ENCODE measurements at regions not wholly inside any gene's neighbourhood (a gene's known extent, or its start where the extent isn't known, plus 50 kb on each side); places are given as distances from the start of the nearest gene placed in this dataset.

DNA sequence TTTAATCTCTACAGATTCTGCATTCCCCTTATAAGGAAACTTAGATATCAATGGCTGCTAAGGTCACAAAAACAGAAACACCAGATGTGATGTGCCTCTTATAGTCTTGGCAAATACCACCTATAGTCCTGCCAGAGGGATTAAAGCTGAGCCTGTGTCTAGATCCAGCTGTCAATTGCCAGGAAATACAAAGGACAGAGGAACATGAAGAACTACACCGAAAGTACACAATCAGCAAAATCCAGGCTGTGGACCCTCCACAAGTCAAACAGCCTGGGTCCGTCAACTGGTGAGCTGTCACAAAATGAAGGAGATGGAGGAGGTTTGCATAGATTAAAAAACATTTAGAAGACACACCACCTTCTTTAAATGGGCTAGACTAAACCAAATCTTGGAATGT, 85.4 kb downstream of the KLF4 start:
- no peaks in the 10 kb centered on the region for H3K36me3 ChIP-seq (ENCODE audit: insufficient read depth, low read length)
- no peak overlapping the region for H3K9ac ChIP-seq (ENCODE audit: low read length)
- H3K27me3 ChIP-seq (ENCODE audit: control insufficient read depth in 1 of 2, insufficient read depth in 2 of 2, low read length in 2 of 2), result no peaks in the 10 kb centered on the region
- no peak overlapping the region for H3K27ac ChIP-seq (ENCODE audit: low read depth, low read length)
- H3K4me1 ChIP-seq (ENCODE audit: insufficient read depth, low read length), result no peaks in the 10 kb centered on the region
- no peak overlapping the region for H3K4me3 ChIP-seq (ENCODE audit: low read depth in 1 of 2, low read length in 2 of 2)
- no peaks in the 10 kb centered on the region for H3K9me3 ChIP-seq (ENCODE audit: low read length)

DNA sequence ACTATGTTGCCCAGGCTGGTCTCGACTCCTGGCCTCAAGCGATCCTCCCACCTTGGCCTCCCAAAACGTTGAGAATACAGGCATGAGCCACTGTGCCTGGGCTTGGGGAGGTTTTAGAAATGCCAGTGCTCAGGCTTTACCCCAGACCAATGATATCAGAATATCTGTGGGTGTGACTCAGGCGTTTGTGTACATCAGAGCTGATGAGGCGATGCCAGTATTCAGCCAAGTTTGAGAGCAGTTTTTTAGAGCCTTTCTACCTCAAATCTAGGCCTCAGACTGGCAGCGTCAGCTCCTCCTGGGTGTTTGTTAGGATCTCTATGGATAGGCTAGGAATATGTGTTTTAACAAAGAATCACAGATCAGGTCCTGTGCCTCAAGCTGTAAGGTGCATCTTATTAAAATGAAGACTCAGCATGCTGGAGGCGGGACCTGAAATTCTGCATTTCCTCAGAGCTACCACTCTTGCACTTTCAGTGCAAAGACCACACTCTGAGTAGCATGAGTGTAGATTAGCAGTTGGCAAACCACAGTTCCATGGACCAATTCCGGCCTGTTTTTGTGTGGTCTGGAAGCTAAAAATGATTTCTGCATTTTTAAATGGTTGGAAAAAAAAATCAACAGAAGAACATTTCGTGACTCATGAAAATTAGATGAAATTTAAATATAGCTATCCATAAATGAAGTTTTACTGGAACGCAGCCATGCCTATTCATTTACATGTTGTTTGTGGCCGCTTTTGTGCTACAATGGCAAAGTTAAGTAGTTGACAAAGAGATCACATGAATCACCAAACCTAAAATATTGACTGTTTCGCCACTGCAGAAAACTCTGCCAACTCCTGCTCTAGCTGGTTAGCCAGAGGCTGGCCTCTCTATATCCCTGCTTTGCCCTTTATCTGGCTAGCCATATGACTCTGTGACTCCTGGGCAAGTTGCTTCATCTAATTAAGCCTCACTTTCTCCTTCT, 92.2 kb downstream of the KLF4 start:
- Histone ChIP-seq H3K27ac (ENCODE audit: low read depth, low read length) (no peak overlapping the region), H3K4me1 (ENCODE audit: insufficient read depth, low read length) (no peaks in the 10 kb centered on the region), H3K9ac (ENCODE audit: low read length) (no peak overlapping the region), H3K4me3 (ENCODE audit: low read depth in 1 of 2, low read length in 2 of 2) (no peak overlapping the region), H3K27me3 (ENCODE audit: control insufficient read depth in 1 of 2, insufficient read depth in 2 of 2, low read length in 2 of 2) (no peaks in the 10 kb centered on the region), H3K36me3 (ENCODE audit: insufficient read depth, low read length) (no peaks in the 10 kb centered on the region), H3K9me3 (ENCODE audit: low read length) (no peaks in the 10 kb centered on the region)

DNA sequence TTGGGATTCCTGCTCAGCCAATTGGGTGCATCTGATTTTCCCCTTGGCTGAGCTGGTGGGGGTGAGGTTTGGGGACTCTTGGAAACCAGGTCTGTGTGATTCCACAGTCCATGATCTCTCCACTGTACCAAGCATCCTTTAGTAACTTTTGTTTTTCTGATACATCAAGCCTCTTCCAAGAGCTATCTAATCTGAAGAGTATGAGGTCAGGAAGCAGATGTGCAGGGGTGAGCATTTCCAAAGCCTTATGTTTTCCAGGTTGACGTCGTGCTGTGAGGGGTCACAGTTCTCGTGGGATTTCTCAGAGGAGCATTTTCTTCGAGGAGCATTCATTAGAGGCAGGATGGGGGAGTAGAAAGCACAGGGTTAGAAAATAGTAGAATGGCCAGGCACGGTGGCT, 95.3 kb downstream of the KLF4 start:
- H3K9me3 ChIP-seq (ENCODE audit: low read length), result no peaks in the 10 kb centered on the region
- H3K9ac ChIP-seq (ENCODE audit: low read length), result no peak overlapping the region
- no peaks in the 10 kb centered on the region for H3K36me3 ChIP-seq (ENCODE audit: insufficient read depth, low read length)
- H3K27ac ChIP-seq (ENCODE audit: low read depth, low read length), result no peak overlapping the region
- peaks cover 10% of the 10 kb centered on the region for H3K4me1 ChIP-seq (ENCODE audit: insufficient read depth, low read length)
- H3K27me3 ChIP-seq (ENCODE audit: control insufficient read depth in 1 of 2, insufficient read depth in 2 of 2, low read length in 2 of 2), result no peaks in the 10 kb centered on the region
- H3K4me3 ChIP-seq (ENCODE audit: low read depth in 1 of 2, low read length in 2 of 2), result no peak overlapping the region

DNA sequence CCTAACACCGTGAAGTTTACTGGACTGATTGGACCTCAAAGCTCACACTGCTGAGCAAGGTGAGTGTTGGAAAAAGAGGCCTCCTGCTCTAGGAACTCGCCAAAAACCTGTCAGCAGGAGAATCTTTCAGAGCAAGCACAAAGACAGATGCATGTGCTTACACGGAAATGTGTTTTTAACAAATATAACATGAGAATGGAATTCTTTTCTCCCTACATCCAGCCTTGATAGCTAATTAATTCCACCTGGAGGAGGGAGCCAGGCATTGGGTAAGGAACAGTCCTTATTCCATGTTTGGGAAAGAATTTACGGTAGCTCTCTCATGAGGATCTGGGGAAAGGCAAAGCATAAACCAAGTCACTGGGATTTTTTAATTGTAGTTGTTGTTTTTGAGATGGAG, 98.8 kb downstream of the KLF4 start:
- H3K27me3 ChIP-seq (ENCODE audit: control insufficient read depth in 1 of 2, insufficient read depth in 2 of 2, low read length in 2 of 2), result no peaks in the 10 kb centered on the region
- H3K27ac ChIP-seq (ENCODE audit: low read depth, low read length), result no peak overlapping the region
- H3K36me3 ChIP-seq (ENCODE audit: insufficient read depth, low read length), result no peaks in the 10 kb centered on the region

DNA sequence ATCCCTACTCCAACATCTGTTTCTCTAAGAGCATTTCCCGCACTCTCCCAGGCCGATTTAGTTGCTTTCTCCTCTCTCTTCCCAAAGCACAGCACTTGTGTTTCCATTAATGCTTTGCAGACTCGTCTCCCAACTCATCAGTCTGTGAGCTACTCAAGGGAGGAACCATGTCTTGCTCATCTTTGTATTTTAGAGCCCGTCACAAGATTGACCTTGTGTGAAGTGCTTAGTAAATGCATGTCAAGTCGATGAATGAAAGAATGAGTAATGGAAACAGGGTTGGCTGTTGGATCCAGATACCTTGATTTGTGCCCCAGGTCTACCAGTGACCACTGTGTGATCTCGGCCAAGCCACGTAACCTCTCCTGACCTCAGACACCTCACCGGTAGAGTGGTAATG, 99.3 kb downstream of the KLF4 start:
- Histone ChIP-seq H3K9me3 (ENCODE audit: low read length) (no peaks in the 10 kb centered on the region), H3K36me3 (ENCODE audit: insufficient read depth, low read length) (no peaks in the 10 kb centered on the region), H3K27me3 (ENCODE audit: control insufficient read depth in 1 of 2, insufficient read depth in 2 of 2, low read length in 2 of 2) (no peaks in the 10 kb centered on the region), H3K9ac (ENCODE audit: low read length) (no peak overlapping the region), H3K4me1 (ENCODE audit: insufficient read depth, low read length) (peaks cover 15% of the 10 kb centered on the region), H3K4me3 (ENCODE audit: low read depth in 1 of 2, low read length in 2 of 2) (no peak overlapping the region), H3K27ac (ENCODE audit: low read depth, low read length) (no peak overlapping the region)

More for the DNA sequence above, 98.8 kb downstream of the KLF4 start:
- H3K4me3 ChIP-seq (ENCODE audit: low read depth in 1 of 2, low read length in 2 of 2), result no peak overlapping the region
- H3K9ac ChIP-seq (ENCODE audit: low read length), result no peak overlapping the region
- no peaks in the 10 kb centered on the region for H3K9me3 ChIP-seq (ENCODE audit: low read length)
- H3K4me1 ChIP-seq (ENCODE audit: insufficient read depth, low read length), result peaks cover 15% of the 10 kb centered on the region

DNA sequence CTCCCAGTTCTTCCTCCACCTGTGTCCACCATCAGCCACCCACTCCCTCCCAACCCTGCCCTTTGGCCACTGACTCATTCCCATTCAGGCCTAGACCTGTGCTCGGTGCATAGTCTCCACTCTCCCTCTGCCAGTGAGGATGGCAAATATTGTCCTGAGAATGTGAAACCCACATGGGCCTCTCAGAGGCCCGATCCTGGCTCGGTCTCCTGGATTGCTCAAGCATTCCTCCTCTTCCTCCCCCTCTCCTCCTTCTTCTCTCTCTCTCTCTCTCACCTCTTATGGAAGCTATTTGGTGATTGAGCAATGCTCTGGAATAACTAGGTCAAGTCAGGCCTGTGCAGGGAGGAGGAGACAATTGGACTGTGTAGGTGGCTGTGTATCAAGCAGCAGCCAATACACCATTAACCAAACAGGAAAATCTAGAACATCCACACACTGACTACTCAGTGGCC, 99.9 kb downstream of the KLF4 start:
- Histone ChIP-seq H3K36me3 (ENCODE audit: insufficient read depth, low read length) (no peaks in the 10 kb centered on the region), H3K4me1 (ENCODE audit: insufficient read depth, low read length) (peaks cover 15% of the 10 kb centered on the region), H3K9me3 (ENCODE audit: low read length) (no peaks in the 10 kb centered on the region), H3K27ac (ENCODE audit: low read depth, low read length) (no peak overlapping the region), H3K4me3 (ENCODE audit: low read depth in 1 of 2, low read length in 2 of 2) (no peak overlapping the region), H3K9ac (ENCODE audit: low read length) (no peak overlapping the region), H3K27me3 (ENCODE audit: control insufficient read depth in 1 of 2, insufficient read depth in 2 of 2, low read length in 2 of 2) (no peaks in the 10 kb centered on the region)

DNA sequence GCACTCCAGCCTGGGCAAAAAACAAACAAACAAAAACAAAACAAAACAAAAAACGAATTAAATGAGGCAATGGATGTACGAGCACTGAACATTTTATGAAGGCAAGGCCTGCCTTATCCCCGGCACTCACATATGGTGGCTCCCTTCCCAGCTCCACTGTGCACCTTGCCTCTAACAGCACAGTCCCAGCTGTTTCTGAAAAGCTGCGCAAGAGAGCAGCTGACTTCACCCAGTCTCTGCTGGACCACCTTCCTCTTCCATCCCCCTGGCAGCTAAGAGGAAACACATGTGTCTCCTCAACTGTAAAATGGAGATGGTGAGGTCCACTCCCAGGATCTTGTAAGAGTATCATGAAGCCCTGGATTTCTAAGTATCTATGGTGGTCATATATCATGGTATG, 100.7 kb downstream of the KLF4 start:
- Histone ChIP-seq H3K27ac (ENCODE audit: low read depth, low read length) (no peak overlapping the region), H3K27me3 (ENCODE audit: control insufficient read depth in 1 of 2, insufficient read depth in 2 of 2, low read length in 2 of 2) (no peaks in the 10 kb centered on the region), H3K36me3 (ENCODE audit: insufficient read depth, low read length) (no peaks in the 10 kb centered on the region), H3K4me1 (ENCODE audit: insufficient read depth, low read length) (peaks cover 15% of the 10 kb centered on the region), H3K4me3 (ENCODE audit: low read depth in 1 of 2, low read length in 2 of 2) (no peak overlapping the region), H3K9ac (ENCODE audit: low read length) (no peak overlapping the region), H3K9me3 (ENCODE audit: low read length) (no peaks in the 10 kb centered on the region)

DNA sequence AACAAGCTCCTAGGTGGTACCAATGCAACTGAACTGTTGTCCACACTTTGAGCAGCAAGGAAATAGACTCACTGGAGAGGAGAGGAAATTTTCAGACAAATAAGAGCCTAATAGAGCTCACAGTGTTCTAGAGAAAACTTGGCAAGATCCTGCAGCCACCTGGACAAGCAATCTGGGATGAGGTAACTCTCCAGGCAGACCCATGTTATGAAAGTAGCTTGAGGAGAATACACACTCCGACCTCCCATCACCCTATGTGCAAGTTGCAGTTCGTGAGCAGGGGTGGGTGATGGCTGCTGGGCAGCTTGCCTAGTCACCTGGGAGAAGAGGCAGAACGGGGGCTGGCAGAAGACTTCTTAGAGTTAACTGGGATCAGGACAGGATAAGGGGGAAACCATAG, 102.2 kb downstream of the KLF4 start:
- H3K27ac ChIP-seq (ENCODE audit: low read depth, low read length), result no peak overlapping the region
- H3K9me3 ChIP-seq (ENCODE audit: low read length), result no peaks in the 10 kb centered on the region
- H3K9ac ChIP-seq (ENCODE audit: low read length), result no peak overlapping the region
- no peaks in the 10 kb centered on the region for H3K36me3 ChIP-seq (ENCODE audit: insufficient read depth, low read length)
- H3K27me3 ChIP-seq (ENCODE audit: control insufficient read depth in 1 of 2, insufficient read depth in 2 of 2, low read length in 2 of 2), result no peaks in the 10 kb centered on the region
- peaks cover 15% of the 10 kb centered on the region for H3K4me1 ChIP-seq (ENCODE audit: insufficient read depth, low read length)
- H3K4me3 ChIP-seq (ENCODE audit: low read depth in 1 of 2, low read length in 2 of 2), result no peak overlapping the region

DNA sequence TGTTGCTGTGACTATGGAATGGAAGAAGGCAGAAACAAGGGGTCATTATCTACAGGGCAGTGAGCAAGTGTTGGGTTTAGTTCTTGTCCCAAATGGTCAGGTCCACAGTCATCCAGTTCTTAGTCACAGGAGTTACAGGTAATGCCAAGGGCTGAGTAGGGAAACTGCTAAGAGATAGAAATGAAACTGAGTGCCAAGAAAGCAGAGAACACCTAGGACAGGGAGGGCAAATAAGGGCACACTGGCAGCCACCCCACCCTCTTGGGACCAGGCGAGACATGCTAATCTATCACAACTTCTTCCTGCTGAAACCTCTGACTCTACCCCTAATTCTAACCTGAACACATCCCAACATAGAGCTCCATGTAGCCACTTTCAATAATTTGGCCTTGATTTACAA, 103.2 kb downstream of the KLF4 start:
- no peak overlapping the region for H3K27ac ChIP-seq (ENCODE audit: low read depth, low read length)
- H3K9me3 ChIP-seq (ENCODE audit: low read length), result no peaks in the 10 kb centered on the region

More for the DNA sequence above, 103.2 kb downstream of the KLF4 start:
- H3K4me1 ChIP-seq (ENCODE audit: insufficient read depth, low read length), result peaks cover 15% of the 10 kb centered on the region
- H3K36me3 ChIP-seq (ENCODE audit: insufficient read depth, low read length), result no peaks in the 10 kb centered on the region
- no peak overlapping the region for H3K9ac ChIP-seq (ENCODE audit: low read length)
- H3K27me3 ChIP-seq (ENCODE audit: control insufficient read depth in 1 of 2, insufficient read depth in 2 of 2, low read length in 2 of 2), result no peaks in the 10 kb centered on the region
- no peak overlapping the region for H3K4me3 ChIP-seq (ENCODE audit: low read depth in 1 of 2, low read length in 2 of 2)
